ENCODE measurements at regions not wholly inside any gene's neighbourhood (a gene's known extent, or its start where the extent isn't known, plus 50 kb on each side); places are given as distances from the start of the nearest gene placed in this dataset.

- no peak for TF ChIP-seq POLR2AphosphoS5 (IDR thresholded peaks at IDR 0.05)
- TF ChIP-seq CTCF (IDR thresholded peaks at IDR 0.05) = no peak
- TF ChIP-seq POLR2A (IDR thresholded peaks at IDR 0.05) = no peak
These were observed 135.2 kb upstream of the CTNNB1 start for GRCh38 chr3:41064070-41064469.

Data from breast epithelium (tissue), 3 donors.